Adrenal gland (tissue), 5 donors: ENCODE measurements at regions not wholly inside any gene's neighbourhood (a gene's known extent, or its start where the extent isn't known, plus 50 kb on each side); places are given as distances from the start of the nearest gene placed in this dataset.

Source experiments
- POLR2A ChIP-seq, 2 donors: fragments of 450-650 bp; IDR thresholded peaks; one replicate each; pipeline ENCODE4 v1.6.1; 2017; ENCODE audit warnings: antibody characterized with exemption in 2 of 2, mild to moderate bottlenecking in 2 of 2, moderate library complexity in 1 of 2
- TF ChIP-seq, protein P1 (sequence below), 6 experiments: fragments of 450-650 bp in 4 of 6; fragments of 200-600 bp in 2 of 6; sonication (generic) in 1 of 6; IDR thresholded peaks; 1 replicate in 5 of 6; 2 replicates in 1 of 6; pipeline versions ENCODE4 v1.5.1 to v1.8.0; 2016 to 2021; ENCODE audit warnings: antibody characterized with exemption in 6 of 6, mild to moderate bottlenecking in 2 of 6, moderate library complexity in 1 of 6
- donor health status: DM: no; HTN: no; CAD: no.

DNA sequence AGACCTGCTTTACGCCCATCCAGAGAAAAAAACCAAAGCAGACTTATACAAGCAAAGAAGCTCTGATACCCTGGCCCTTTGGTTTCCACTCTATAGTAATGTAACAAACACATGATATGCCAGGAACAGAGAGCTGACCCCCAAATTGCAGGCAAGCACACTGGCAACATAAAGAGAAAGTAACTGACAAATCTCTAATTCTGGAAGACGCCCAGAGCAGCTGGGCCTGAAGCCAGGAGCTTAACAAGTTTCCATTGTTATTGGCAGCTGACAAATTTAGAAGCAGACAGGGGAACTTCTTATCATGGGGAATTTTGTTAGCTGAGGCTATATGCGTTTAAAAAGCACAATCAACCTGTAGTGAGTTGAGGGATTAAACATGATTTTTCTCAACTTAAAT, 158.0 kb downstream of the DLEU7 start:
- TF ChIP-seq POLR2A (IDR thresholded peaks at IDR 0.05) = no peak
- TF ChIP-seq, protein P1, sequence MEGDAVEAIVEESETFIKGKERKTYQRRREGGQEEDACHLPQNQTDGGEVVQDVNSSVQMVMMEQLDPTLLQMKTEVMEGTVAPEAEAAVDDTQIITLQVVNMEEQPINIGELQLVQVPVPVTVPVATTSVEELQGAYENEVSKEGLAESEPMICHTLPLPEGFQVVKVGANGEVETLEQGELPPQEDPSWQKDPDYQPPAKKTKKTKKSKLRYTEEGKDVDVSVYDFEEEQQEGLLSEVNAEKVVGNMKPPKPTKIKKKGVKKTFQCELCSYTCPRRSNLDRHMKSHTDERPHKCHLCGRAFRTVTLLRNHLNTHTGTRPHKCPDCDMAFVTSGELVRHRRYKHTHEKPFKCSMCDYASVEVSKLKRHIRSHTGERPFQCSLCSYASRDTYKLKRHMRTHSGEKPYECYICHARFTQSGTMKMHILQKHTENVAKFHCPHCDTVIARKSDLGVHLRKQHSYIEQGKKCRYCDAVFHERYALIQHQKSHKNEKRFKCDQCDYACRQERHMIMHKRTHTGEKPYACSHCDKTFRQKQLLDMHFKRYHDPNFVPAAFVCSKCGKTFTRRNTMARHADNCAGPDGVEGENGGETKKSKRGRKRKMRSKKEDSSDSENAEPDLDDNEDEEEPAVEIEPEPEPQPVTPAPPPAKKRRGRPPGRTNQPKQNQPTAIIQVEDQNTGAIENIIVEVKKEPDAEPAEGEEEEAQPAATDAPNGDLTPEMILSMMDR (IDR thresholded peaks at IDR 0.05) = no peak
